ENCODE measurements at regions not wholly inside any gene's neighbourhood (a gene's known extent, or its start where the extent isn't known, plus 50 kb on each side); places are given as distances from the start of the nearest gene placed in this dataset.

GRCh38 chr13:80665792-80666333 is 324.9 kb upstream of the SPRY2 start:
- Histone ChIP-seq H3K4me1 (no peaks in the 10 kb centered on the region), H3K4me3 (no peak overlapping the region), H3K9me3 (no peaks in the 10 kb centered on the region), H3K4me2 (no peak overlapping the region), H3K27ac (no peak overlapping the region)
- WGBS (ENCODE audit: missing lambda C conversion rate) = 32% methylated on average over 3 of the region's 3 CpGs
- ChIA-PET POLR2A (no interaction called here), CTCF (no interaction called here)
- no peak for FAIRE-seq
- no peak for DNase-seq (ENCODE audit: low read depth in 1 of 2, low spot score in 1 of 2)
- TF ChIP-seq FOSL2 (IDR thresholded peaks at IDR 0.05) (no peak), FOSL2 (CRISPR knock-in tag; IDR thresholded peaks at IDR 0.05) (no peak), NPAS2 (CRISPR knock-in tag; IDR thresholded peaks at IDR 0.05; ENCODE audit: borderline replicate concordance) (no peak), CHD2 (IDR thresholded peaks at IDR 0.05; ENCODE audit: low read length, partially characterized antibody) (no peak), RNF2 (IDR thresholded peaks at IDR 0.05; ENCODE audit: borderline replicate concordance, low read depth) (no peak), CTCF (IDR thresholded peaks at IDR 0.05) (no peak), BHLHE40 (IDR thresholded peaks at IDR 0.05; ENCODE audit: low read depth, low read length) (no peak), EHMT2 (IDR thresholded peaks at IDR 0.05; ENCODE audit: low read depth) (no peak), POLR2AphosphoS2 (conservative IDR thresholded peaks at IDR 0.05; ENCODE audit: low read length) (no peak), HOXB5 (CRISPR knock-in tag; IDR thresholded peaks at IDR 0.05) (no peak), CBX2 (IDR thresholded peaks at IDR 0.05; ENCODE audit: borderline replicate concordance, low read depth) (no peak), EP300 (IDR thresholded peaks at IDR 0.05) (no peak)
- no peak for ATAC-seq

DNA sequence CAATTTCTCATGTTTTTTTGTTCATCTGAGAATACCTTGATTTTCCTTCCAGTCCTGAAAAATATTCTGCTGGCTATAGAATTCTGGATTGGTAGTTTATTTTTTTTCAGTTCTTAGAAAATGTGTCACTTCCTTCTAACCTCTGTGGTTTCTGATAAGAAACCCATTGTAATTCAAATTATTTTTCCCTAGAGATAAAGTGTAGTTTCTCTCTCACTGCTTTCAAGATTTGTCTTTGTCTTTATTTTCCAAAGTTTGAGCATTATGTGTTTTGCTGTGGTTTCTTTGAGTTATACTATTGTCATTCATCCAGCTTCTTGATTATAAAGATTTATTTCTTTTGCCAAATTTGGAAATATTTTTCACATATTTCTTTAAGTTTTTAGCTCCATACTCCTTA is 324.0 kb upstream of the SPRY2 start:
- Histone ChIP-seq H3K4me1 (no peaks in the 10 kb centered on the region), H3K4me3 (no peak overlapping the region), H3K4me2 (no peak overlapping the region), H3K9me3 (no peaks in the 10 kb centered on the region), H3K27ac (no peak overlapping the region)
- POLR2A ChIA-PET = no interaction called here
- DNase-seq (ENCODE audit: low read depth in 1 of 2, low spot score in 1 of 2) (no peak), FAIRE-seq (no peak), ATAC-seq (no peak)
- CTCF ChIA-PET = no interaction called here
- TF ChIP-seq RCOR1 (IDR thresholded peaks at IDR 0.05; ENCODE audit: low read depth, low read length) (no peak), ZSCAN20 (CRISPR knock-in tag; IDR thresholded peaks at IDR 0.05) (no peak), RFX5 (IDR thresholded peaks at IDR 0.05) (no peak), HEYL (CRISPR knock-in tag; IDR thresholded peaks at IDR 0.05) (no peak), ZFP36 (IDR thresholded peaks at IDR 0.05; ENCODE audit: borderline replicate concordance, partially characterized antibody) (no peak), FOSL2 (IDR thresholded peaks at IDR 0.05) (no peak), FOSL2 (CRISPR knock-in tag; IDR thresholded peaks at IDR 0.05) (no peak), KDM5A (IDR thresholded peaks at IDR 0.05) (no peak), NPAS2 (CRISPR knock-in tag; IDR thresholded peaks at IDR 0.05; ENCODE audit: borderline replicate concordance) (no peak), NFE2L2 (conservative IDR thresholded peaks at IDR 0.05; ENCODE audit: low read length) (no peak), RARB (CRISPR knock-in tag; IDR thresholded peaks at IDR 0.05) (no peak), CHD2 (IDR thresholded peaks at IDR 0.05; ENCODE audit: low read length, partially characterized antibody) (no peak)

- Histone ChIP-seq H3K27ac (no peak overlapping the region), H3K9me3 (no peaks in the 10 kb centered on the region), H3K4me2 (no peak overlapping the region), H3K4me1 (no peaks in the 10 kb centered on the region), H3K4me3 (no peak overlapping the region)
- POLR2A ChIA-PET = no interaction called here
- ATAC-seq (no peak), FAIRE-seq (no peak), DNase-seq (ENCODE audit: low read depth in 1 of 2, low spot score in 1 of 2) (no peak)
- CTCF ChIA-PET = no interaction called here
- TF ChIP-seq HES2 (IDR thresholded peaks at IDR 0.05) (no peak), ESRRA (IDR thresholded peaks at IDR 0.05; ENCODE audit: borderline replicate concordance, low read length) (no peak), CBX2 (IDR thresholded peaks at IDR 0.05; ENCODE audit: borderline replicate concordance, low read depth) (no peak), RCOR1 (IDR thresholded peaks at IDR 0.05; ENCODE audit: low read depth, low read length) (no peak), KDM5A (IDR thresholded peaks at IDR 0.05) (no peak), JUN (IDR thresholded peaks at IDR 0.05) (no peak), CHD4 (IDR thresholded peaks at IDR 0.05; ENCODE audit: borderline replicate concordance) (no peak), EHF (CRISPR knock-in tag; IDR thresholded peaks at IDR 0.05) (no peak), HOXB13 (CRISPR knock-in tag; IDR thresholded peaks at IDR 0.05; ENCODE audit: low read depth) (no peak), HOXB5 (CRISPR knock-in tag; IDR thresholded peaks at IDR 0.05) (no peak), MYC (IDR thresholded peaks at IDR 0.05; ENCODE audit: borderline replicate concordance, low read length) (no peak)
- TF ChIP-seq, protein P1, sequence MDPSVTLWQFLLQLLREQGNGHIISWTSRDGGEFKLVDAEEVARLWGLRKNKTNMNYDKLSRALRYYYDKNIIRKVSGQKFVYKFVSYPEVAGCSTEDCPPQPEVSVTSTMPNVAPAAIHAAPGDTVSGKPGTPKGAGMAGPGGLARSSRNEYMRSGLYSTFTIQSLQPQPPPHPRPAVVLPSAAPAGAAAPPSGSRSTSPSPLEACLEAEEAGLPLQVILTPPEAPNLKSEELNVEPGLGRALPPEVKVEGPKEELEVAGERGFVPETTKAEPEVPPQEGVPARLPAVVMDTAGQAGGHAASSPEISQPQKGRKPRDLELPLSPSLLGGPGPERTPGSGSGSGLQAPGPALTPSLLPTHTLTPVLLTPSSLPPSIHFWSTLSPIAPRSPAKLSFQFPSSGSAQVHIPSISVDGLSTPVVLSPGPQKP (IDR thresholded peaks at IDR 0.05; ENCODE audit: low read depth, low read length) = no peak
- 7% methylated on average over 1 of the region's 1 CpG for WGBS (ENCODE audit: missing lambda C conversion rate)
These were observed 322.9 kb upstream of the SPRY2 start for GRCh38 chr13:80663788-80664187.

Measured in A549 (cell line).